RWPE1 (cell line): ENCODE measurements at regions not wholly inside any gene's neighbourhood (a gene's known extent, or its start where the extent isn't known, plus 50 kb on each side); places are given as distances from the start of the nearest gene placed in this dataset.

Source experiments
- CTCF ChIA-PET: fragments of 350-600 bp; sonication (Branson Sonifier 250); formaldehyde crosslinking; extraction: SDS; loops from one replicate; lab custom pipeline; 2021; lab: Yijun Ruan, JAX
- POLR2A ChIA-PET: fragments of 400-600 bp; formaldehyde crosslinking; extraction: SDS; loops from one replicate; lab custom pipeline; 2020; ENCODE audit warnings: antibody characterized with exemption; ENCODE audit not compliant: low non-redundant PET; lab: Yijun Ruan, JAX
- DNase-seq: peaks from one replicate; pipeline ENCODE4 v3.0.0; 2012; ENCODE audit warnings: low spot score
- H3K27ac ChIP-seq: fragments of 450-650 bp; 2 replicates; pipeline ENCODE4 v1.5.1; 2017
- CTCF ChIP-seq: fragments of 450-650 bp; conservative IDR thresholded peaks from 2 replicates; pipeline ENCODE4 v1.5.1; 2017; ENCODE audit warnings: low read depth, mild to moderate bottlenecking

GRCh38 chr12:84329938-84330337, 582.7 kb downstream of the SLC6A15 start:
- ChIA-PET POLR2A (no interaction called here), CTCF (no interaction called here)
- H3K27ac ChIP-seq: no peak overlapping the region
- no peak for TF ChIP-seq CTCF
- no peak for DNase-seq

- CTCF ChIA-PET: no interaction called here
- no peak for DNase-seq
- no peak overlapping the region for H3K27ac ChIP-seq
- POLR2A ChIA-PET: no interaction called here
- TF ChIP-seq CTCF: no peak
Observed at GRCh38 chr12:84315926-84316325, 596.7 kb downstream of the SLC6A15 start.

- no peak for TF ChIP-seq CTCF
- POLR2A ChIA-PET: no interaction called here
- DNase-seq: no peak
- H3K27ac ChIP-seq: no peak overlapping the region
- CTCF ChIA-PET: no interaction called here
Observed at GRCh38 chr12:84313323-84313675, 599.3 kb downstream of the SLC6A15 start.

- no peak for DNase-seq
- ChIA-PET POLR2A (no interaction called here), CTCF (no interaction called here)
- no peak for TF ChIP-seq CTCF
- H3K27ac ChIP-seq: no peak overlapping the region
Observed at GRCh38 chr12:84308211-84308610, 604.4 kb downstream of the SLC6A15 start.

GRCh38 chr12:84305144-84305543, 607.5 kb downstream of the SLC6A15 start:
- no peak overlapping the region for H3K27ac ChIP-seq
- TF ChIP-seq CTCF: no peak
- DNase-seq: no peak
- ChIA-PET CTCF (no interaction called here), POLR2A (no interaction called here)

GRCh38 chr12:84294246-84294645, 618.4 kb downstream of the SLC6A15 start:
- DNase-seq: no peak
- TF ChIP-seq CTCF: no peak
- ChIA-PET CTCF (no interaction called here), POLR2A (no interaction called here)
- H3K27ac ChIP-seq: no peak overlapping the region

GRCh38 chr12:84290168-84290567, 622.4 kb downstream of the SLC6A15 start:
- CTCF ChIA-PET: no interaction called here
- no peak for TF ChIP-seq CTCF
- no peak overlapping the region for H3K27ac ChIP-seq
- no peak for DNase-seq
- POLR2A ChIA-PET: no interaction called here
